ENCODE measurements at regions not wholly inside any gene's neighbourhood (a gene's known extent, or its start where the extent isn't known, plus 50 kb on each side); places are given as distances from the start of the nearest gene placed in this dataset.

DNA sequence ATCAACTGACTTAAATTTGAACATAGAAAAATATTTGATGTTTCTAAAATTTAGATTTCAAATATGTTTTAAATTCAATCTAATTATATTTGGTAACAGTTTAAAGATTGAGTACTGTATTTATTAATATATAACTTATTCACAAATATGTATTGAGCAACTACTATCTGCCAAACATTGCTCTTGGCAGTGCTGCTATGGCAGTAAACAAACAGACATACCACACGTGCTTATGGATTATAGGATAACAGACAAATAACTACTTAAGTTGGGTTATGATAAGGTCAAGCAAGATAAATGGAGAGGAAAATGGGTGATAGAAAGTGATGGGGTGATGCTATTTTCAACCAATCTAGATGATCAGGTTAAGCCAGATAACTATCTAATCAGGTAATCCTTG is 538.1 kb downstream of the C12orf50 start:
- H3K27me3 Mint-ChIP-seq (ENCODE audit: low read depth in 3 of 3) = no peaks in the 10 kb centered on the region
- Histone ChIP-seq H3K4me2 (replicated peaks; ENCODE audit: extremely low read depth, low read length, poor library complexity, severe bottlenecking) (no peak overlapping the region), H3K4me1 (ENCODE audit: control insufficient read depth in 1 of 2, insufficient read depth in 2 of 2, low read length in 2 of 2) (no peaks in the 10 kb centered on the region), H3K36me3 (replicated peaks in 1 of 2; ENCODE audit: control insufficient read depth in 1 of 2, insufficient read depth in 2 of 2, low read length in 2 of 2) (no peaks in the 10 kb centered on the region), H3K9me3 (replicated peaks in 1 of 2; ENCODE audit: control insufficient read depth in 1 of 2, insufficient read depth in 1 of 2, low read length in 2 of 2) (peaks cover 6 to 12% of the 10 kb centered on the region in 2 donors), H4K20me1 (ENCODE audit: insufficient read depth, low read length) (no peaks in the 10 kb centered on the region), H3K27ac (ENCODE audit: low read depth in 1 of 2, low read length in 2 of 2) (no peak overlapping the region), H3K9ac (ENCODE audit: insufficient read depth, low read length, poor library complexity, severe bottlenecking) (no peak overlapping the region), H3K27me3 (ENCODE audit: control insufficient read depth in 2 of 2, insufficient read depth in 2 of 2, low read length in 2 of 2) (no peaks in the 10 kb centered on the region), H3K79me2 (ENCODE audit: insufficient read depth, low read length) (no peaks in the 10 kb centered on the region), H2AFZ (ENCODE audit: insufficient read depth, low read depth, low read length, poor library complexity, severe bottlenecking) (no peak overlapping the region), H3K4me3 (replicated peaks in 1 of 3; ENCODE audit: low read depth in 2 of 3, low read length in 3 of 3) (no peak overlapping the region)
- intact Hi-C loops (cut with micrococcal nuclease) = no loop called here
- H3K4me3 Mint-ChIP-seq = no peak overlapping the region
- no peaks in the 10 kb centered on the region for H3K36me3 Mint-ChIP-seq
- H3K27ac Mint-ChIP-seq = no peak overlapping the region
- DNase-seq = no peak
- WGBS (ENCODE audit: insufficient coverage) = no CpG with 5 or more reads among the region's 1 CpG
- no peaks in the 10 kb centered on the region for H3K4me1 Mint-ChIP-seq
- TF ChIP-seq, protein P1, sequence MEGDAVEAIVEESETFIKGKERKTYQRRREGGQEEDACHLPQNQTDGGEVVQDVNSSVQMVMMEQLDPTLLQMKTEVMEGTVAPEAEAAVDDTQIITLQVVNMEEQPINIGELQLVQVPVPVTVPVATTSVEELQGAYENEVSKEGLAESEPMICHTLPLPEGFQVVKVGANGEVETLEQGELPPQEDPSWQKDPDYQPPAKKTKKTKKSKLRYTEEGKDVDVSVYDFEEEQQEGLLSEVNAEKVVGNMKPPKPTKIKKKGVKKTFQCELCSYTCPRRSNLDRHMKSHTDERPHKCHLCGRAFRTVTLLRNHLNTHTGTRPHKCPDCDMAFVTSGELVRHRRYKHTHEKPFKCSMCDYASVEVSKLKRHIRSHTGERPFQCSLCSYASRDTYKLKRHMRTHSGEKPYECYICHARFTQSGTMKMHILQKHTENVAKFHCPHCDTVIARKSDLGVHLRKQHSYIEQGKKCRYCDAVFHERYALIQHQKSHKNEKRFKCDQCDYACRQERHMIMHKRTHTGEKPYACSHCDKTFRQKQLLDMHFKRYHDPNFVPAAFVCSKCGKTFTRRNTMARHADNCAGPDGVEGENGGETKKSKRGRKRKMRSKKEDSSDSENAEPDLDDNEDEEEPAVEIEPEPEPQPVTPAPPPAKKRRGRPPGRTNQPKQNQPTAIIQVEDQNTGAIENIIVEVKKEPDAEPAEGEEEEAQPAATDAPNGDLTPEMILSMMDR (IDR thresholded peaks at IDR 0.05) = no peak
- peaks cover 0 to 11% (median 3%) of the 10 kb centered on the region in 7 donors for H3K9me3 Mint-ChIP-seq

DNA sequence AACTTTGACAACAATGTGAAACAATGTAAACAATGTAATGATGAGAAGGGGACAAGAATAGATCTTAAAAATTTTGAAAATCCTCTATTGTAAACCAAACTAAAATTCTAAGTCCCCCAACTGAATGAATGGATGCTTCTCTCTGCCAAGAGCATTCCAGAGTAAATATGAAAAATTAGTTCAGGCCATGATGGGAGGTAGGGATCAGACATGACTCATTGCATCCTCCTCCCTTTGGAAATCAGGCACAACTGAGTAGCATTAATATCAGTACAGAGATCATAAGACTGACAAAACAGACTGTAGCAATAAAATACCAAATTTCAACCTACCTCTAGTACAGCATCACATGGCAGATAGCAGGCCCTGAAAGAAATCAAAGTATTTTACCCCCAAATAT is 559.9 kb downstream of the C12orf50 start:
- H3K36me3 ChIP-seq (replicated peaks in 1 of 2; ENCODE audit: control insufficient read depth in 1 of 2, insufficient read depth in 2 of 2, low read length in 2 of 2) = no peaks in the 10 kb centered on the region
- Mint-ChIP-seq H3K27ac (no peak overlapping the region), H3K4me1 (no peaks in the 10 kb centered on the region), H3K27me3 (ENCODE audit: low read depth in 3 of 3) (no peaks in the 10 kb centered on the region), H3K36me3 (no peaks in the 10 kb centered on the region), H3K4me3 (no peak overlapping the region), H3K9me3 (peaks cover 0 to 5% (median 2%) of the 10 kb centered on the region in 7 donors)
- H3K4me2 ChIP-seq (replicated peaks; ENCODE audit: extremely low read depth, low read length, poor library complexity, severe bottlenecking) = no peak overlapping the region
- no peak for DNase-seq
- TF ChIP-seq, protein P1 (IDR thresholded peaks at IDR 0.05) = no peak
- H3K27me3 ChIP-seq (ENCODE audit: control insufficient read depth in 2 of 2, insufficient read depth in 2 of 2, low read length in 2 of 2) = no peaks in the 10 kb centered on the region
- H3K4me1 ChIP-seq (ENCODE audit: control insufficient read depth in 1 of 2, insufficient read depth in 2 of 2, low read length in 2 of 2) = no peaks in the 10 kb centered on the region
- no peaks in the 10 kb centered on the region for H4K20me1 ChIP-seq (ENCODE audit: insufficient read depth, low read length)
- no peak overlapping the region for H3K27ac ChIP-seq (ENCODE audit: low read depth in 1 of 2, low read length in 2 of 2)
- H3K79me2 ChIP-seq (ENCODE audit: insufficient read depth, low read length) = no peaks in the 10 kb centered on the region
- no peak overlapping the region for H3K9ac ChIP-seq (ENCODE audit: insufficient read depth, low read length, poor library complexity, severe bottlenecking)
- peaks cover 0 to 3% of the 10 kb centered on the region in 2 donors for H3K9me3 ChIP-seq (replicated peaks in 1 of 2; ENCODE audit: control insufficient read depth in 1 of 2, insufficient read depth in 1 of 2, low read length in 2 of 2)
- no peak overlapping the region for H3K4me3 ChIP-seq (replicated peaks in 1 of 3; ENCODE audit: low read depth in 2 of 3, low read length in 3 of 3)
- H2AFZ ChIP-seq (ENCODE audit: insufficient read depth, low read depth, low read length, poor library complexity, severe bottlenecking) = no peak overlapping the region
- intact Hi-C loops (cut with micrococcal nuclease) = no loop called here

Measured in CD14-positive monocyte (primary cell).